ENCODE measurements at regions not wholly inside any gene's neighbourhood (a gene's known extent, or its start where the extent isn't known, plus 50 kb on each side); places are given as distances from the start of the nearest gene placed in this dataset.
A peak's percentile ranks its signal among the peaks of the same experiment; 100 is the strongest.

DNA sequence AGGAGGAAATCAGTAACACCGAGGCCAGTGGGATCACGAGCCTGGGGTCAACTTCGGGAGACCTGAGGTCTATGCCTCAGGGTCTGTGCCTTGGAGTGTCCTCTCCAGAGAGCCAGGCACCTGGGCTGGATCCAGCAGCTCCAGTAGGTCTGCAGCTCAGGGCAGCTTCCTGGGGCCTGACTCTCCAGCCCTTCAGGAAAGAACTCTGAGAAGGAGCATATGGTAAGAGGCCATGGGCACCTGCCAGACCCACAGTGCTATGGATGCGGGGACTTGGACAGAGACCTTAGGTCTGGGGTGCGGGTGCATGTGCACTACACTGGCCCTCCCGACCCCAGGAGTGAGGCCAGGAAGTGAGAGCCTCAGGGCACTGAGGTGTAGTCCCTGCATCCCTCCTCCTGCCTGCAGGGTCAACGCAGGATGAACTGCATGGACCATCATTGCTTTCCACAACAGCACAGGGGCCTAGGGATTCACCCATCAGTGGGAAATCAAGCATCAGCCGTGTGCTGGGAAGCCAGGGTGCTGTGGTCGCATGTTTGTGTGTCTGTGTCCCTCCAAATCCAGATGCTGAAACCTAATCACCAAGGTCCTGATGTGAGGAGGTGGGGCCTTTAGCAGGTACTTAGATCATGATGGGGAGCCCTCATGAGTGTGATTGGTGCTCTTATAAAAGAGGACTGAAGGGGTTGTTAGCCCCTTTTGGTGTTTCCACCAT is 210.9 kb upstream of the CST7 start:
- no peak for FAIRE-seq
- DNase-seq (ENCODE audit: low spot score), result no peak

DNA sequence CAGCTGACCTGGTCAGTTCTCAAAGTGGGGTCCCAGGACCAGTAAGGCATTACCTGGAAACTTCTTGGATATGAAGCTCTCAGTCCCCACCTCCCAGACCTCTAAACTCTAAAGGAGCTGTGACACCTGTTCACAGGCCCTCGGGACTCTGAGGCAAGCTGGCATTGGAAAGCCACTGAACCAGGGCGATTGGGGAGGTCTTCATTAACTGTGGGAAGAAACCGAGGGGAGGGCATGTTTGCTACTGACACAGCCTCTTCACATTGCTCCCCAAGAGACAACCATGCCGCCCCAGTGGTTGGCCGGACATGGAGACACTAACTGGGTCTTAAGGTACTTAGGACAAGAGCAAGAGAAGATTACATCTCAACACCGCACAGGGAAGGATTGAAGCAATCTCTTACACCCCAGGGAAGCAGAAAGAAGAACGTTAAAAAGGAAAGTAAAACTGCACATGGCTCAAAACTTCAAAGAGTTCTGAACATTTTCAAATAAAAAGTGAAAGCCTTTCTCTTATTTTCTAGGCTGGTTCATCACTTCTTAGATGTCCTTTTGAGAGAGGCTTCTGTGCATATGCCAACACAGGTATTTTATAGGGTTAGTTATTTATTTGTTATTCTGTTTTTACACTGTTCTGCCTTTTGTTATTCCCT is 210.0 kb upstream of the CST7 start:
- DNase-seq (ENCODE audit: low spot score) (no peak), FAIRE-seq (no peak)

DNA sequence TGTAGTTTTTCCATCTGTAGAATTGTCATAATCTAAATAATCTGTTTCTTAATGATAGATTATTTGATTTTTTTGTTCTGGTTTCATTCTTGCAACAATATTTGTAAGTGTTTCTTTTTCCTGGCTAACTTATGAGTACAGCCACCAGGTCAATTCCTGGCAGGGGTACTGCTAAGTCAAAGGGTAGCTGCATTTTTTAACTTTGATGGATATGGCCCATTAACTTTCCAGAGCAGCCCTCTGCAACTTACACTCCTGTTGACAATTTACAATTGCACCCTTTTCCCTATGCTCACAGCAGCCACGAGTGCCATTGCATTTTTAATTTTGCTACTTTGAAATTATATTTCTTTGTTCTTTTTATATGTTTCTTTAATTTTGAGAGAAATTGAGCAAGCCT is 209.3 kb upstream of the CST7 start:
- peak; percentile 37 for FAIRE-seq
- no peak for DNase-seq (ENCODE audit: low spot score)

- DNase-seq (ENCODE audit: low spot score) (no peak), FAIRE-seq (no peak)
Observed at GRCh38 chr20:24741493-24742072, 207.5 kb upstream of the CST7 start.

- FAIRE-seq (no peak), DNase-seq (ENCODE audit: low spot score) (no peak)
Observed at GRCh38 chr20:24742436-24742835, 206.6 kb upstream of the CST7 start.

DNA sequence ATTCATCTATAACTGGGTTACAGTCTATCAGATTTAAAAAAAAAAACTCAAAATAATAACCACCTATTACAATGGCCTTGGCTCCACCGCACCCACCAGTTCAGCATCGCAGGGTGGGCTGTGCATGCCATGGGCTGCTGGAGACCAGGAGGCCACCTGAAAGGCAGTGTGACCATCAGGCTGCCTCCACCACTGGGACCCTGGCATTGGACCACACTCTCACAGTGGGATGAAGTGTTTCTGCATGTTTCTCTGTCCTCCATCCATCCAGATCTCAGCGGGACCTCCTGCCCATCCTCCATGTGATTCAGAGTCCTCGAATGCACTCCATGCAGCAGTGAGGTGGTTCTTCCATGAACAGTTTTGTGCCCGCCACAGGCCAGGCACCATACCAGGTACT is 206.1 kb upstream of the CST7 start:
- DNase-seq (ENCODE audit: low spot score) (no peak), FAIRE-seq (no peak)

- no peak for FAIRE-seq
- DNase-seq (ENCODE audit: low spot score), result no peak
Observed at GRCh38 chr20:24743641-24744040, 205.4 kb upstream of the CST7 start.

GRCh38 chr20:24744747-24745146 is 204.3 kb upstream of the CST7 start:
- FAIRE-seq (no peak), DNase-seq (ENCODE audit: low spot score) (no peak)

DNA sequence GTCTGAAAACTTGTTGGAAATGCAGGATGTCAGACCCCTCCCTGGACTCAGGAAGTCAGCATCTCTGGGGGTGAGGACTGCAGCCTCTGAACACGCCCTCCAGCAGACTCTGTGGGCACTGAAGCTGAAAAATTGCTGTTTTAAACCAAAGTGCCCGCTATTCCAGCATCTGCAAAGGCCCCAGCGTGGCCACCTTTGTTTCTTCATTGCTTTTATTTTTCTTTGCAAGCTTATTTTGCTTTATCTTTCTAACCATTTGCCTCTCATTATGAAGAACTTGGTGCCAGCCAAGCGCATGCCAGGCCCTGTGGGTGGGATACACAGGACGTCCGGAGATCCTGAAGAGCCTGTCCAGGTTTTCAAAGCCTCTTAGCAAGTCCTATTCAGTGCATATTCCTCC is 203.9 kb upstream of the CST7 start:
- DNase-seq (ENCODE audit: low spot score) (no peak), FAIRE-seq (no peak)

DNA sequence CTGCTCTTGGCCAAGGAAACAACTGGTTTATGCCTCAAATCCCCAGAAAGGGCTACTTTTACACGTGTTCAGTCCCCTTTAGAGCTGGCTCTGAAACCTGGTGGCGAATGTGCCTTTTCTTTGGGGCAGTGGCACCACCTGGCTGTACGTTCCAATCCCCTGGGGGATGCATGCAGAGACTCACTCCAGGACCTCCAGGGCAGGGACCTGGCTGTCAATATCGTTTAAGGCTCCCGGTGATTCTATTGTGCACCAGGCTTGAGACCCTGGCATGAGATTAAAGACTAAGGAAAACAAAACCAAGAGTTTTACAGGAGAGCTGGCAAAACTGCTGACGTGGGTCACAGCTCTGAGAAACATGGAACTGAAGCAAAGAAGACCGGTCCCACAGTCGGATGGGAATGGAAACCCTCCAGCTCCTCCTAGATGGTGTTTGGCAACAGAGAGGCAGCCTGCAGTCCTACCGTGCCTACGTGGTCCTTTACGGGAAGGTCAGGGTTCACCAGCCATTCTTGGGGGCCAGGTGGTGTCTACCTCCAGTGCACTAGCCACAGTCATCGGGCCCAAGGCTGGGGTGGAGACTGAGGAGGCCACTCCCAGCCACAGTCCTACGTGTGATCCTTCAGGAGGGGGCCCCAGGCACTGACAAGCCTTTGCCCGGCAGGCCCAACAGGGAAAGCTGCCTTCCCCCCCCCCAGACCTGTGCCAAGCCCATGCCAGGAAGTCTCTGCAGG is 203.3 kb upstream of the CST7 start:
- DNase-seq (ENCODE audit: low spot score), result no peak
- no peak for FAIRE-seq

GRCh38 chr20:24746351-24746685 is 202.8 kb upstream of the CST7 start:
- peak; percentile 10 for FAIRE-seq
- peak; percentile 74 for DNase-seq (ENCODE audit: low spot score)

DNA sequence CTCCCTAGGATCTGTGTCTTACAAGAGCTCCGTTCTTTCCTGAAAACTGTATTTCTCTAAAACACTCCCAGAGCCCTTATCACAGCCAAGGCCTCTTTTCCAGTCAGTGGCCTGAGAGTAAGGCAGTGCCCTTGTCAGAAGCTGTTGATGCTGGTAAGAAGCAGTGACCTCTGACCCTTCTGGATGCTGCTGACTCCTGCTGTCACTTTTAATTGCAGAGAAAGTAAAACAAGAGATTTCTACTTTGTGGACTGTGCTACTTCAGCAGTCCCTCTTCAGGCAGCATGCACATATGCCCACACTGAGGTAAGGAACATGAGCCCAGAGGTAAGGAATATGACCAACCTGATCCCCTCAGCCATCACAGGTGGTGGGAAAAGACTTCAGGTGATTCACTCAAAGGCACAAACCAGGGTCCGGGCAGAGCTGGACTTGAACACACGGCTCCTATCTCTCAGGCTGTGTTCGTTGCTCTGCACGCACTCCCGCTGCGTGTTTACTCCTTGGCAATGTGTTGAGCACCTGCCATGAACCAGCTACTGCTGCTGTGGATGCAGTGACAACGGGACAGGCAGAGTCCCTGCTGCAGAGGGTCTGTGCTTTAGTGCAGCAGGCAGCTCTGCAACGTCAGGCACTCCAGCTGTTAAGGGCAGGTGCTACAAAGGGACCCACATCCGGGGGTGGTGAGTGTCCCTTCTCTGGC is 201.9 kb upstream of the CST7 start:
- FAIRE-seq (no peak), DNase-seq (ENCODE audit: low spot score) (no peak)

GRCh38 chr20:24747881-24748595 is 201.0 kb upstream of the CST7 start:
- no peak for FAIRE-seq
- DNase-seq (ENCODE audit: low spot score), result no peak

DNA sequence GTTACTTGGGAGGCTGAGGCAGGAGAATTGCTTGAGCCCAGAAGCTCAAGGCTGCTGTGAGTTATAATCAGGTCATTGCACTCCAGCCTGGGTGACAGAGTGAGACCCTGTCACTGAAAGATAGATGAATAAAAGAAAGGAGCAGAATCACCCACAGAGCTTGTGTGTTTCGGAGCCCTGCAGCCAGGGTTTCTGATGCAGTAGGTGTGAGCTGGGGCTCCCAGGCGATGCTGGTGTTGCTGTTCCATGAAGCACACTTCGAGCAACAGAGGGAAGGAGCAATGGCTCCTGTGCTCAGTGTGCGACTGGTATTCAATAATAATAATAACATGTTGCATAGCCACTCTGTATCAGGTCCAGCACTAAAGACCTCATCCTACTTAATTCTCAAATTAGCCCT is 197.5 kb upstream of the CST7 start:
- DNase-seq (ENCODE audit: low spot score), result no peak
- FAIRE-seq, result no peak

DNA sequence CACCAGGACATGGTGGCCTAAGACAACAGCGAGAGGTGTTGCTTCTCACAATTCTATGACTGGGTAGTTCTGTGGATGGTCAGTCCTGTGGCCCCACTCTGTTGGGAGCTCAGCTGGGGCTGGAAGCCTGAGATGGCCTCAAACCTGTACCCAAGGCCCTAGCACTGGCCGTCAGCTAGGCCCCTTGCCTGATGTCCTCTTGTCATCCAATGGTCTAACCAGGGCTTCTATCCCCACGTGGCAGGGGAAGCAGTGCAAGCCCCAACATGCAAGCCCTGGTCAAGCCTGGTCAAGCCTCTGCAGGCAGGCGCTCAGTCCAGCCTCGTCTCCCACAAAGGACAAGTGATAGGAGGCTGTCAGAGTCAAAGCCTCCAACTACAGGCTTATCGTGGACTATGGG is 196.5 kb upstream of the CST7 start:
- no peak for FAIRE-seq

DNA sequence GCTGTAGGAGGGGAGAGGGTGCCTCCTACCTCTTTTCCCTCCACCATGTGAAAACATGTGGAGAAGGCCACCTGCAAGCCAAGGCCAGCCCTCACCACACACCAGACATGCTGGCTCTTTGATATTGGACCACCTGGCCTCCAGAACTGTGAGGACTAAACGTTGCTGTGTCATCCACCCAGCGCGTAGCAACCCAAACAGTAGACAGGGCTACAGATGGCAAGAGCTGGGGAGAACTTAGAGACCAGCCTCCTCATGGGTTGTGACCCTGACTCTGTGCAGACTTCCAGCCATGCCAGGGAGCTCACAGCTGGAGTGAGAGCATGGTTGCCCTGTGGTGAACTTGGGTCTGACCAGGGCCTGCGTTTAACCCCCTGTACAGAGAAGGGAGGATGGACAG is 195.9 kb upstream of the CST7 start:
- FAIRE-seq, result no peak
- no peak for DNase-seq (ENCODE audit: low spot score)

More for the DNA sequence above, 196.5 kb upstream of the CST7 start:
- DNase-seq (ENCODE audit: low spot score), result no peak

DNA sequence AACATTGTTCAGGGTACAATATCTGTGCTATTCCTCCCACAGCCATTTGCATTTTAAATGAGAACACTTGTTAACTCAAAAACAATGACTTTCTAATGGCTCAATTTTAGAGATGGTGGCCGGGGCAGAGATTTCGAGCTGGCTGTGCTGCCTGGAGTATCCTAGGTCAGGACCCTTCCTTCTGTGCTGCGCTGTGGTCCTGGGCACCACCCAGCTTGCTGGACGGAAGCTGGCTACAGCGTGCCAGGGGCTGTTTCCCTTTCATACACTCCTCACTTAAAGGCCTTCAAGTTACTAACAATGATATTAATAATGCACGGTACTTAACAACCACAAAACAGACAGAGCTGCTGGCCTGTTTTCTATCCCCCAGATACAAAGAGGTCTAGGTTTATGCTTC is 194.4 kb upstream of the CST7 start:
- DNase-seq (ENCODE audit: low spot score), result no peak
- FAIRE-seq, result no peak

DNA sequence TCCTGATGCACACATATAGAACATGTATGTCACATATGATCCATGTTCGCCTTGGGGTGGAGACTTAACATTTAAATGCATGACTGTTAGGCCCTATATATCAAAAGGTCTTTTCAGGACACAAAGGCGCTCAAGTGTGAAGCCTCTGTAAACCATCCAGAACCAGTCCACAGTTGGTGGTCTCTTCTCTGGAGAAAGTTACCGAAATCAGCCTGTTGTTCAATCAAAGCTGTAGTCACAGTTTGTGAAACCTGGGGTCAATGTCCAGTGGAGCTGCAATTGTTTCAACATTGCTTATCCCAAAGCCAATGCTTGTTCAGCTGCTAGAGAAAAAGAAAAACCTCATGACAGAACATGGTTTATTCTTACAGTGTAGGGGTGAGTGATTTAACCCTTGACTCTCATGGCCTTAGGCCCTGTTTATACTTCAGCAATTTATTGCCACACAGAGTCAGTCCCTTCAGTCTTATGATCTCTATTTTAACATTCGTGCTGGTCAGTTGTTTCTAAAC is 193.6 kb upstream of the CST7 start:
- FAIRE-seq (peak; percentile 86), DNase-seq (ENCODE audit: low spot score) (peak; percentile 39)

- DNase-seq (ENCODE audit: low spot score), result no peak
- FAIRE-seq, result no peak
Observed at GRCh38 chr20:24756292-24757025, 192.6 kb upstream of the CST7 start.

Measured in RCC 7860 (cell line).